Adrenal gland (tissue), 9 donors: ENCODE measurements at regions not wholly inside any gene's neighbourhood (a gene's known extent, or its start where the extent isn't known, plus 50 kb on each side); places are given as distances from the start of the nearest gene placed in this dataset.
"Not testable (repeated sequence)": the region's sequence is repeated elsewhere in the genome, so short reads cannot be mapped to it uniquely, and the experiment has no call there.

Source experiments
- DNase-seq, 7 donors: peaks; one replicate each; pipeline ENCODE4 v3.0.0-alpha.2; 2019 to 2020
- H3K27ac ChIP-seq, 5 donors: fragments of 200-600 bp; sonication (generic) in 4 of 5; 1 replicate in 3 of 5; 2 replicates in 2 of 5; pipeline versions ENCODE4 v1.5.1 to v1.8.0; 2016 to 2020; ENCODE audit warnings: mild to moderate bottlenecking in 1 of 5
- H3K27me3 ChIP-seq: fragments of 200-600 bp; 2 replicates; pipeline ENCODE4 v1.8.0; 2021
- H3K36me3 ChIP-seq, 2 donors: fragments of 200-600 bp; replicated peaks in 1 of 2; 1 replicate in 1 of 2; 2 replicates in 1 of 2; pipeline versions ENCODE4 v1.5.1 to v1.8.0; 2018 to 2022
- H3K4me1 ChIP-seq, 2 donors: fragments of 200-600 bp; replicated peaks in 1 of 2; 1 replicate in 1 of 2; 2 replicates in 1 of 2; pipeline versions ENCODE4 v1.5.1 to v1.8.0; 2018 to 2021
- H3K4me3 ChIP-seq, 4 donors: fragments of 200-600 bp; sonication (generic) in 3 of 4; one replicate each; pipeline ENCODE4 v1.5.1; 2016 to 2018
- H3K9me3 ChIP-seq, 3 donors: fragments of 200-600 bp; sonication (generic) in 1 of 3; replicated peaks in 1 of 3; 1 replicate in 2 of 3; 2 replicates in 1 of 3; pipeline versions ENCODE4 v1.5.1 to v1.8.0; 2016 to 2021
- POLR2A ChIP-seq, 2 donors: fragments of 450-650 bp; IDR thresholded peaks; one replicate each; pipeline ENCODE4 v1.6.1; 2017; ENCODE audit warnings: antibody characterized with exemption in 2 of 2, mild to moderate bottlenecking in 2 of 2, moderate library complexity in 1 of 2
- WGBS, 4 donors: extraction: QIAGEN DNeasy Blood & Tissue Kit in 2 of 4; methylation state at CpG; one replicate each; pipeline versions ENCODE4 v1.1.5 to v1.1.7; 2013 to 2017; 5-methylcytosine and 5-hydroxymethylcytosine counted together
- intact Hi-C, 2 donors: fragments of 100-400 bp; cut with DNase I; formaldehyde crosslinking; loops; one replicate each; pipeline versions ENCODE4 v1.14.1 to v1.15.0; 2022 to 2023
- TF ChIP-seq, protein P1 (sequence below), 6 experiments: fragments of 450-650 bp in 4 of 6; fragments of 200-600 bp in 2 of 6; sonication (generic) in 1 of 6; IDR thresholded peaks; 1 replicate in 5 of 6; 2 replicates in 1 of 6; pipeline versions ENCODE4 v1.5.1 to v1.8.0; 2016 to 2021; ENCODE audit warnings: antibody characterized with exemption in 6 of 6, mild to moderate bottlenecking in 2 of 6, moderate library complexity in 1 of 6
- donor health status: healthy with polysubstance abuse.
- donor health status: Bipolar disorder and iron deficiency.
- donor health status: DM: yes; HTN: yes; CAD: no.
- donor health status: DM: no; HTN: no; CAD: no.
- donor health status: DM: no; HTN: no; CAD: no.

DNA sequence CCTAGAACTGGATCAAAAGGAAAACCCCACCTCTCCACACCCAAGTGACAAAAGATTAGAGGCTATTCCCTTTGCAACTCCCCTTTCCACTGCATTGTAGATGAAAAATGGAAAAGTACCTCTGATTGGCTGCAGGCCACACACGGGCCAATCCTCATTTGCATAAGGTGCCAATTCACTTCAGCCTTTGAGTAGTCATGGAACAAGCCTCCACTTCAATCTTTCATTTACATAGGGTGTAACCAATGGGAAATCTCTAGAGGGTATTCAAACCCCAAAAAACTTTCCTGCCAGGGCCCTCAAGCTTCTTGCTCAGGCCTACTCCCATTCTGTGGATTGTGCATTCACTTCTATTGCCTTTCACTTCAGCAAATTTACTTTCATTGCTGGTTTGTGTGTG is 122.3 kb upstream of the KCND3 start:
- no peak overlapping the region for H3K27ac ChIP-seq
- DNase-seq, result no peak
- no peaks in the 10 kb centered on the region for H3K4me1 ChIP-seq
- H3K9me3 ChIP-seq, result no peaks in the 10 kb centered on the region
- H3K4me3 ChIP-seq, result no peak overlapping the region
- no peaks in the 10 kb centered on the region for H3K27me3 ChIP-seq
- intact Hi-C loops, result no loop called here
- 56 to 64% (median 63%) methylated on average over 1 of the region's 1 CpG for WGBS, 4 donors
- TF ChIP-seq, protein P1, sequence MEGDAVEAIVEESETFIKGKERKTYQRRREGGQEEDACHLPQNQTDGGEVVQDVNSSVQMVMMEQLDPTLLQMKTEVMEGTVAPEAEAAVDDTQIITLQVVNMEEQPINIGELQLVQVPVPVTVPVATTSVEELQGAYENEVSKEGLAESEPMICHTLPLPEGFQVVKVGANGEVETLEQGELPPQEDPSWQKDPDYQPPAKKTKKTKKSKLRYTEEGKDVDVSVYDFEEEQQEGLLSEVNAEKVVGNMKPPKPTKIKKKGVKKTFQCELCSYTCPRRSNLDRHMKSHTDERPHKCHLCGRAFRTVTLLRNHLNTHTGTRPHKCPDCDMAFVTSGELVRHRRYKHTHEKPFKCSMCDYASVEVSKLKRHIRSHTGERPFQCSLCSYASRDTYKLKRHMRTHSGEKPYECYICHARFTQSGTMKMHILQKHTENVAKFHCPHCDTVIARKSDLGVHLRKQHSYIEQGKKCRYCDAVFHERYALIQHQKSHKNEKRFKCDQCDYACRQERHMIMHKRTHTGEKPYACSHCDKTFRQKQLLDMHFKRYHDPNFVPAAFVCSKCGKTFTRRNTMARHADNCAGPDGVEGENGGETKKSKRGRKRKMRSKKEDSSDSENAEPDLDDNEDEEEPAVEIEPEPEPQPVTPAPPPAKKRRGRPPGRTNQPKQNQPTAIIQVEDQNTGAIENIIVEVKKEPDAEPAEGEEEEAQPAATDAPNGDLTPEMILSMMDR (IDR thresholded peaks at IDR 0.05), result no peak
- TF ChIP-seq POLR2A (IDR thresholded peaks at IDR 0.05), result no peak
- H3K36me3 ChIP-seq, result no peaks in the 10 kb centered on the region

DNA sequence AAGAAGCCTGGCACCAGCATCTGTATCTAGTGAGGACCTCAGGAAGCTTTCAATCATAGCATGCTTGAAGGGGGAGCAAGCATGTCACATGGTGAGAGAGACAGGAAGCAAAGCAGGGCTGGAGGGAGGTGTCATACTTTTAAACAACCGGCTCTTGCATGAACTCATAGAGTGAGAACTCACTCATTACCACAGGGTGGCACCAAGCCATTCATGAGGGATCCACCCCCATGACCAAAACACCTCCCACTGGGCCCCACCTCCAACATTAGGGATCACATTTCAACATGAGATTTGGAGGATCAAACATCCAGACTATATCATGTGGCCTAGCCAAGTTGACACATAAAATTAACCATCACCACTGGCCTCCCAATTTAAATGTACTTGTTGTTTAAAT is 125.1 kb upstream of the KCND3 start:
- Histone ChIP-seq H3K4me3 (no peak overlapping the region), H3K36me3 (no peaks in the 10 kb centered on the region), H3K27ac (no peak overlapping the region), H3K27me3 (no peaks in the 10 kb centered on the region), H3K4me1 (no peaks in the 10 kb centered on the region), H3K9me3 (no peaks in the 10 kb centered on the region)
- DNase-seq, result no peak
- intact Hi-C loops, result no loop called here
- WGBS, 4 donors, result 40 to 53% (median 48%) methylated on average over 1 of the region's 1 CpG
- no peak for TF ChIP-seq POLR2A (IDR thresholded peaks at IDR 0.05)
- TF ChIP-seq, protein P1 (IDR thresholded peaks at IDR 0.05), result no peak

DNA sequence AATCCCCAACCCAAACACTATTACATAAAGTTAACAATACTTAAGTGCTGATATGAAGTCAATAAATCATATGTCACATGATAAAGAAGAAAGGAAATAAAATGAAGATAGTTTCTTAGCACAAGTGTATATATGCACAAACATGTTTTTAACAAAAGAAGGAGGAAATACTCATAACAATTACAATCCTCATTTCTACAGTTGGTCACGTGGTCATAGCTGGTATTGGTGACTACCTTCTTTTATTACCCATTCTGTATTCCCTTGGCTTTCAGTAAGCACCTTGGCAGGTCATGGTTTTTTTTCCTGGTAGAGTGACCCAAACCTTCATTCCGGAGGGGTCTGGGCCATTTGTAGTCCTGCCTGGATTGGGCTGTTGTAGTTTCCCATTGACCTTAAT is 137.1 kb upstream of the KCND3 start:
- no peak for DNase-seq
- intact Hi-C loops, result no loop called here
- Histone ChIP-seq H3K9me3 (no peaks in the 10 kb centered on the region), H3K27me3 (no peaks in the 10 kb centered on the region), H3K36me3 (no peaks in the 10 kb centered on the region), H3K27ac (no peak overlapping the region), H3K4me1 (no peaks in the 10 kb centered on the region), H3K4me3 (no peak overlapping the region)
- TF ChIP-seq, protein P1 (IDR thresholded peaks at IDR 0.05), result no peak
- TF ChIP-seq POLR2A (IDR thresholded peaks at IDR 0.05), result no peak
- 79 to 81% (median 81%) methylated on average over 2 of the region's 2 CpGs for WGBS, 4 donors

DNA sequence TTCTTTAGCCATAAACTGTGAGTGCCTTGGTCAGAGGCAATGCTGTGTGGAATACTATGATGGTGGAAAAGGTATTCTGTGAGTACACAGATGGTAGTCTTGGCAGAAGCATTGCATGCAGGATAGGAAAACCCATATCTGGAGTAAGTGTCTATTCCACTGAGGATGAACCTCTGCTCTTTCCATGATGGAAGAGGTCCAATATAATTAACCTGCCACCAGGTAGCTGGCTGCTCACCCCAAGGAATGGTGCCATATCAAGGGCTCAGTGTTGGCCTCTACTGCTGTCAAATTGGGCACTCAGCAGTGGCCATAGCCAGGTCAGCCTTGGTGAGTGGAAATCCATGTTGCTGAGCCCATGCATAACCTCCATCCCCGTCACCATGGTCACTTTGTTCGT is 138.1 kb upstream of the KCND3 start:
- 70 to 90% (median 77%) methylated on average over 2 of the region's 2 CpGs for WGBS, 4 donors
- intact Hi-C loops, H3K4me1 ChIP-seq, H3K27me3 ChIP-seq, DNase-seq, H3K4me3 ChIP-seq, H3K36me3 ChIP-seq, H3K9me3 ChIP-seq, H3K27ac ChIP-seq: not testable (repeated sequence)

DNA sequence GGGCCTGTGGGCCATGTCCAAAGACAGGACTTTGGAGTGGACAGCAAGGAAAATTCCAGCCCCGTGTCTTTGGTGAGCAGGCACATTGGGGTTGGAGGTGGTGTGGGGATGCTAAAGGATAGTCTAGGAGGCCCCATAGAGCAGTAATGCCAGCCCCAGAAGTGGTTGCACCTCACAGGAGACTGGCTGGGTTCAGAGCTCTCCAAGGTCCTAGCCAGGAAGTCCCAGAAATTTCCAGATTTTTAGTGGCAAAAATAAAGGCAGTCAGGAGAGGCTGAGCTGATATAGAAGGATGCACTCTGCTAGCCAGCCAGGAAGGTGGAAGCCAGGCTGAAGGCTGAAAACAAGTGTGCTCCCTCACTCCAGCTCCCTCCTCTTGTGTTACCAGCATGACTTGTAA is 144.0 kb upstream of the KCND3 start:
- Histone ChIP-seq H3K4me1 (no peaks in the 10 kb centered on the region), H3K27ac (no peak overlapping the region), H3K4me3 (no peak overlapping the region), H3K27me3 (peaks cover 3% of the 10 kb centered on the region), H3K9me3 (no peaks in the 10 kb centered on the region), H3K36me3 (no peaks in the 10 kb centered on the region)
- no peak for TF ChIP-seq POLR2A (IDR thresholded peaks at IDR 0.05)
- TF ChIP-seq, protein P1 (IDR thresholded peaks at IDR 0.05), result no peak
- intact Hi-C loops, result no loop called here
- WGBS, 4 donors, result 57 to 85% (median 78%) methylated on average over 1 of the region's 1 CpG
- DNase-seq, result no peak
